ENCODE measurements at regions not wholly inside any gene's neighbourhood (a gene's known extent, or its start where the extent isn't known, plus 50 kb on each side); places are given as distances from the start of the nearest gene placed in this dataset.

- 90 to 93% methylated on average over 2 of the region's 2 CpGs for WGBS, 2 donors
- DNase-seq (no peak), ATAC-seq (ENCODE audit: low FRiP score in 2 of 2) (no peak)
- no peaks in the 10 kb centered on the region for H3K4me1 ChIP-seq
- H3K4me3 ChIP-seq: no peak overlapping the region
- no peaks in the 10 kb centered on the region for H3K36me3 ChIP-seq
- no peak for TF ChIP-seq POLR2AphosphoS5 (IDR thresholded peaks at IDR 0.05)
- no peak for TF ChIP-seq POLR2A (IDR thresholded peaks at IDR 0.05)
- no peak for TF ChIP-seq EP300 (IDR thresholded peaks at IDR 0.05)
- no peak for TF ChIP-seq CTCF (IDR thresholded peaks at IDR 0.05)
- no peaks in the 10 kb centered on the region for H3K9me3 ChIP-seq
- H3K27me3 ChIP-seq: no peaks in the 10 kb centered on the region
- H3K27ac ChIP-seq: no peak overlapping the region
These were observed 120.4 kb downstream of the ZNF608 start for GRCh38 chr5:124626053-124626452.

GRCh38 chr5:124623265-124623664 lies 123.2 kb downstream of the ZNF608 start:
- TF ChIP-seq POLR2A (IDR thresholded peaks at IDR 0.05): no peak
- H3K9me3 ChIP-seq: no peaks in the 10 kb centered on the region
- H3K27ac ChIP-seq: no peak overlapping the region
- WGBS, 2 donors: 62 to 75% methylated on average over 5 of the region's 5 CpGs
- H3K4me1 ChIP-seq: no peaks in the 10 kb centered on the region
- ATAC-seq (ENCODE audit: low FRiP score in 2 of 2) (no peak), DNase-seq (no peak)
- H3K27me3 ChIP-seq: no peaks in the 10 kb centered on the region
- no peaks in the 10 kb centered on the region for H3K36me3 ChIP-seq
- H3K4me3 ChIP-seq: no peak overlapping the region

GRCh38 chr5:124622851-124623250 lies 123.6 kb downstream of the ZNF608 start:
- H3K4me1 ChIP-seq: no peaks in the 10 kb centered on the region
- H3K27ac ChIP-seq: no peak overlapping the region
- DNase-seq: no peak
- 61 to 67% methylated on average over 3 of the region's 3 CpGs for WGBS, 2 donors
- H3K36me3 ChIP-seq: no peaks in the 10 kb centered on the region
- H3K4me3 ChIP-seq: no peak overlapping the region
- TF ChIP-seq POLR2AphosphoS5 (IDR thresholded peaks at IDR 0.05) (no peak), POLR2A (IDR thresholded peaks at IDR 0.05) (no peak), EP300 (IDR thresholded peaks at IDR 0.05) (no peak), CTCF (IDR thresholded peaks at IDR 0.05) (no peak)
- no peak for ATAC-seq (ENCODE audit: low FRiP score in 2 of 2)
- H3K9me3 ChIP-seq: no peaks in the 10 kb centered on the region
- no peaks in the 10 kb centered on the region for H3K27me3 ChIP-seq

- no peaks in the 10 kb centered on the region for H3K36me3 ChIP-seq
- H3K27ac ChIP-seq: no peak overlapping the region
- DNase-seq (no peak), ATAC-seq (ENCODE audit: low FRiP score in 2 of 2) (no peak)
- no peak overlapping the region for H3K4me3 ChIP-seq
- no peaks in the 10 kb centered on the region for H3K9me3 ChIP-seq
- WGBS, 2 donors: 81 to 92% methylated on average over 5 of the region's 5 CpGs
- no peak for TF ChIP-seq CTCF (IDR thresholded peaks at IDR 0.05)
- H3K4me1 ChIP-seq: no peaks in the 10 kb centered on the region
- no peaks in the 10 kb centered on the region for H3K27me3 ChIP-seq
These were observed 125.2 kb downstream of the ZNF608 start for GRCh38 chr5:124621279-124621678.

- WGBS, 2 donors: 78 to 82% methylated on average over 2 of the region's 2 CpGs
- no peak for ATAC-seq (ENCODE audit: low FRiP score in 2 of 2)
These were observed 125.7 kb downstream of the ZNF608 start for GRCh38 chr5:124620743-124621142.

More at GRCh38 chr5:124620743-124621142, 125.7 kb downstream of the ZNF608 start:
- DNase-seq: no peak
- Histone ChIP-seq H3K27me3 (no peaks in the 10 kb centered on the region), H3K4me3 (no peak overlapping the region), H3K4me1 (no peaks in the 10 kb centered on the region), H3K27ac (no peak overlapping the region), H3K36me3 (no peaks in the 10 kb centered on the region), H3K9me3 (no peaks in the 10 kb centered on the region)
- no peak for TF ChIP-seq EP300 (IDR thresholded peaks at IDR 0.05)
- no peak for TF ChIP-seq POLR2A (IDR thresholded peaks at IDR 0.05)
- TF ChIP-seq POLR2AphosphoS5 (IDR thresholded peaks at IDR 0.05): no peak
- TF ChIP-seq CTCF (IDR thresholded peaks at IDR 0.05): no peak
